NT2/D1 (cell line): ENCODE measurements at regions not wholly inside any gene's neighbourhood (a gene's known extent, or its start where the extent isn't known, plus 50 kb on each side); places are given as distances from the start of the nearest gene placed in this dataset.

Experiments used
- SUZ12 ChIP-seq: IDR thresholded peaks from 2 replicates; pipeline ENCODE4 v1.6.1; 2011; ENCODE audit not compliant: insufficient read length, insufficient read depth; ENCODE audit errors: extremely low read depth
- YY1 ChIP-seq: IDR thresholded peaks from 2 replicates; pipeline ENCODE4 v1.6.1; 2011; ENCODE audit not compliant: insufficient read length, insufficient read depth
- ZNF274 ChIP-seq: IDR thresholded peaks from 2 replicates; pipeline ENCODE4 v1.6.1; 2011; ENCODE audit warnings: mild to moderate bottlenecking, low read depth, low read length

- TF ChIP-seq YY1 (no peak), ZNF274 (no peak), SUZ12 (no peak)
Observed at GRCh38 chr15:66994927-66995656, 70.3 kb upstream of the SMAD3 start.
